WTC11 (cell line): ENCODE measurements at regions not wholly inside any gene's neighbourhood (a gene's known extent, or its start where the extent isn't known, plus 50 kb on each side); places are given as distances from the start of the nearest gene placed in this dataset.

ENCODE experiments used
- ATAC-seq: fragments of 200-7000 bp; cut with Tn5 transposase; 2 replicates; pipeline ENCODE4 v1.10.0; 2021; ENCODE audit warnings: mild to moderate bottlenecking, moderate library complexity
- CTCF ChIA-PET: fragments of 300-600 bp; sonication (Branson Sonifier 250); formaldehyde crosslinking; loops from one replicate; lab custom pipeline; 2021; ENCODE audit warnings: antibody characterized with exemption; lab: Charles Lee
- POLR2A ChIA-PET: fragments of 350-600 bp; sonication (Branson Sonifier 250); formaldehyde crosslinking; loops from one replicate; lab custom pipeline; 2021; ENCODE audit warnings: antibody characterized with exemption; lab: Charles Lee
- DNase-seq: peaks from one replicate; pipeline ENCODE4 v3.0.0; 2021; ENCODE audit warnings: low spot score
- H3K27ac Mint-ChIP-seq: 2 replicates; pipeline ENCODE4 v1.8.0; 2021; ENCODE audit warnings: mixed read lengths
- H3K27me3 Mint-ChIP-seq: 2 replicates; pipeline ENCODE4 v1.8.0; 2021; ENCODE audit warnings: low read depth, mild to moderate bottlenecking, moderate library complexity, mixed read lengths
- H3K36me3 Mint-ChIP-seq: 2 replicates; pipeline ENCODE4 v1.8.0; 2021; ENCODE audit warnings: mixed read lengths
- H3K4me1 Mint-ChIP-seq: 2 replicates; pipeline ENCODE4 v1.8.0; 2022; ENCODE audit warnings: mixed read lengths
- H3K4me3 Mint-ChIP-seq: 2 replicates; pipeline ENCODE4 v1.8.0; 2021; ENCODE audit warnings: mild to moderate bottlenecking, moderate library complexity, mixed read lengths
- H3K9me3 Mint-ChIP-seq: 2 replicates; pipeline ENCODE4 v1.8.0; 2021; ENCODE audit warnings: mixed read lengths
- E2F5 ChIP-seq: sonication (generic); formaldehyde crosslinking; IDR thresholded peaks from 2 replicates; pipeline ENCODE4 v1.8.1; 2022; ENCODE audit warnings: mild to moderate bottlenecking, moderate library complexity, missing genetic modification reagents
- ETV6 ChIP-seq: sonication (generic); formaldehyde crosslinking; IDR thresholded peaks from 2 replicates; pipeline ENCODE4 v1.8.1; 2022; ENCODE audit warnings: mild to moderate bottlenecking, missing genetic modification reagents
- FOXP1 ChIP-seq: sonication (generic); formaldehyde crosslinking; IDR thresholded peaks from 2 replicates; pipeline ENCODE4 v1.8.0; 2022; ENCODE audit warnings: missing genetic modification reagents, mild to moderate bottlenecking, moderate library complexity, borderline replicate concordance
- GABPB1 ChIP-seq: sonication (generic); formaldehyde crosslinking; IDR thresholded peaks from 2 replicates; pipeline ENCODE4 v1.8.1; 2023; ENCODE audit warnings: mild to moderate bottlenecking, missing genetic modification reagents
- JUN ChIP-seq: sonication (generic); formaldehyde crosslinking; IDR thresholded peaks from 2 replicates; pipeline ENCODE4 v1.8.0; 2023; ENCODE audit warnings: mild to moderate bottlenecking, missing genetic modification reagents
- PREB ChIP-seq: sonication (generic); formaldehyde crosslinking; IDR thresholded peaks from 2 replicates; pipeline ENCODE4 v1.8.1; 2022; ENCODE audit warnings: mild to moderate bottlenecking, missing genetic modification reagents, moderate library complexity, borderline replicate concordance
- SMAD3 ChIP-seq: sonication (generic); formaldehyde crosslinking; IDR thresholded peaks from 2 replicates; pipeline ENCODE4 v1.8.0; 2022; ENCODE audit warnings: missing genetic modification reagents, mild to moderate bottlenecking, borderline replicate concordance
- TEAD1 ChIP-seq: sonication (generic); formaldehyde crosslinking; IDR thresholded peaks from 2 replicates; pipeline ENCODE4 v1.8.0; 2022; ENCODE audit warnings: mild to moderate bottlenecking, missing genetic modification reagents
- USF2 ChIP-seq: sonication (generic); formaldehyde crosslinking; IDR thresholded peaks from 2 replicates; pipeline ENCODE4 v1.8.1; 2023; ENCODE audit warnings: mild to moderate bottlenecking, missing genetic modification reagents, moderate library complexity
- ZBTB43 ChIP-seq: sonication (generic); formaldehyde crosslinking; IDR thresholded peaks from 2 replicates; pipeline ENCODE4 v1.8.1; 2023; ENCODE audit warnings: mild to moderate bottlenecking, missing genetic modification reagents
- ZNF263 ChIP-seq: sonication (generic); formaldehyde crosslinking; IDR thresholded peaks from 2 replicates; pipeline ENCODE4 v1.8.1; 2022; ENCODE audit warnings: low read depth, mild to moderate bottlenecking, moderate library complexity, missing genetic modification reagents
- ZNF532 ChIP-seq: fragments of 250-450 bp; sonication (Bioruptor Pico); IDR thresholded peaks from 2 replicates; pipeline ENCODE4 v1.9.0; 2021; ENCODE audit warnings: mild to moderate bottlenecking, borderline replicate concordance
- ZSCAN18 ChIP-seq: fragments of 250-450 bp; sonication (Bioruptor Pico); IDR thresholded peaks from 2 replicates; pipeline ENCODE4 v2.1.2; 2022; ENCODE audit warnings: mild to moderate bottlenecking, moderate library complexity
- TF ChIP-seq, protein P1 (sequence below): sonication (generic); formaldehyde crosslinking; IDR thresholded peaks from 2 replicates; pipeline ENCODE4 v1.8.1; 2023; ENCODE audit warnings: mild to moderate bottlenecking, moderate library complexity, missing genetic modification reagents
- TF ChIP-seq, protein P2 (sequence below): sonication (generic); formaldehyde crosslinking; IDR thresholded peaks from 2 replicates; pipeline ENCODE4 v1.8.0; 2023; ENCODE audit warnings: missing genetic modification reagents, mild to moderate bottlenecking, borderline replicate concordance
- TF ChIP-seq, protein P3 (sequence below): sonication (generic); formaldehyde crosslinking; IDR thresholded peaks from 2 replicates; pipeline ENCODE4 v1.8.0; 2023; ENCODE audit warnings: missing genetic modification reagents

DNA sequence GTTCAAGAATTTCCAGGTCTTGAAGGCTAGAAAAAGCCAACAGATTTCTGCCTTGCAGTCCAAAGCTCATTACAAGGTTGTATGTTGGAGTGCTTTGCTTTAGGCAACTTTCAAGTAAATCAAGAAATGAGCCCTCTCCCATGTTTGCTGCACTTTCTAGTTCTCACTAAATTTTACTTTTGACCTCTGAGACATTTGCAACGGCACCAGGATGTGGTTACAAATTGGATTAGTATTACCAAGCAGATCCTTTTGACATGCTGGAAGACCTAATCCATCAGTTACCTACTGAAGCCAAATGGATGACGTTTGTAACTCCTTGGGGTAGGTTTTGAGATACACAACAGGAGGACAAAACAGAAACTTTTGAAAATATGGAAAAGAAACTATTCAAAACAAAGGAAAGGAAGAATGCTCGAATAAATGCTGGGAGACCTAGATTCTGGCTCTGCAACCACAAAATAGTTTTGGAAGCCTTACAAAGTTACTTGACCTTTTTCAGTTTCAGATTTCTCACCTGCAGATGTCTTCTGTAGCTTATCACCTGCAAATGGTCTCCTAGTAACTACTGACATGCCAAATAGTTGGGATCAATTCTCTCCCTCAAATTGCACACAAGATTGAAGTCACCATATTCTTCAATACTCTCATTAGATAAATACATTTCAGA is 251.7 kb upstream of the ADGRL2 start:
- Mint-ChIP-seq H3K4me1 (peaks cover 88% of the 10 kb centered on the region), H3K27ac (peak overlapping the region; percentile 74), H3K36me3 (no peaks in the 10 kb centered on the region), H3K9me3 (no peaks in the 10 kb centered on the region), H3K4me3 (no peak overlapping the region), H3K27me3 (no peaks in the 10 kb centered on the region)
- ChIA-PET CTCF (interaction anchor here (0.5 to 1.5 kb wide), 14 partner anchors 10 to 295 kb away, joined by 3 to 7 read pairs (median 3); partner anchors contain the start of gene ADGRL2), POLR2A (no interaction called here)
- ATAC-seq: no peak
- no peak for TF ChIP-seq SMAD3 (CRISPR knock-in tag)
- TF ChIP-seq ZNF532 (CRISPR knock-in tag): no peak
- no peak for TF ChIP-seq E2F5 (CRISPR knock-in tag)
- DNase-seq: no peak

DNA sequence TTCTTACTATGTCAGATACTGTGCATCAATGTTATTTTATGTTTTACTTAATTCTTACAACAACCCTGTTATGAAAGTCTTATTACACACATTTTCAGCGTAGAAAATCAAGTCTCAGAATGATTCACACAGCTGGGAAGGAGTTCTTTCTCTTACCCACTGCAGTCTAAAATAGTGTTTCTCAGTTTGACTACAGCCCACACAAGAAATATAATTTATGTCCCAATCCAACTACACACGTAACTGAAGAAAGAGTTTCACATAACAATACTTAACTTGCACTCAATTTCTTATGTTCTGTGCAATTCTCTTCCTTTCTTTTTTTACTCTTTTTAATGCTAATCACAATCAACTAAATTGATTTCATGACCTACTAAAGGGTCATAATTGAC is 252.8 kb upstream of the ADGRL2 start:
- Mint-ChIP-seq H3K4me3 (peak overlapping the region; percentile 19), H3K27me3 (no peaks in the 10 kb centered on the region), H3K4me1 (peaks cover 88% of the 10 kb centered on the region), H3K9me3 (no peaks in the 10 kb centered on the region), H3K36me3 (no peaks in the 10 kb centered on the region), H3K27ac (peak overlapping the region; percentile 98)
- no peak for ATAC-seq
- ChIA-PET CTCF (interaction anchor here (0.8 to 1.7 kb wide), 2 partner anchors 11 to 242 kb away, joined by 3 to 4 read pairs; no protein-coding TSS in a partner anchor), POLR2A (no interaction called here)
- DNase-seq: no peak
- no peak for TF ChIP-seq JUN
- no peak for TF ChIP-seq FOXP1 (CRISPR knock-in tag)
- TF ChIP-seq PREB (CRISPR knock-in tag): no peak
- TF ChIP-seq ZNF263 (CRISPR knock-in tag): no peak
- TF ChIP-seq ZSCAN18: no peak
- TF ChIP-seq ZBTB43 (CRISPR knock-in tag): no peak
- no peak for TF ChIP-seq GABPB1
- TF ChIP-seq ETV6 (CRISPR knock-in tag): no peak
- TF ChIP-seq USF2: no peak
- TF ChIP-seq, protein P1, sequence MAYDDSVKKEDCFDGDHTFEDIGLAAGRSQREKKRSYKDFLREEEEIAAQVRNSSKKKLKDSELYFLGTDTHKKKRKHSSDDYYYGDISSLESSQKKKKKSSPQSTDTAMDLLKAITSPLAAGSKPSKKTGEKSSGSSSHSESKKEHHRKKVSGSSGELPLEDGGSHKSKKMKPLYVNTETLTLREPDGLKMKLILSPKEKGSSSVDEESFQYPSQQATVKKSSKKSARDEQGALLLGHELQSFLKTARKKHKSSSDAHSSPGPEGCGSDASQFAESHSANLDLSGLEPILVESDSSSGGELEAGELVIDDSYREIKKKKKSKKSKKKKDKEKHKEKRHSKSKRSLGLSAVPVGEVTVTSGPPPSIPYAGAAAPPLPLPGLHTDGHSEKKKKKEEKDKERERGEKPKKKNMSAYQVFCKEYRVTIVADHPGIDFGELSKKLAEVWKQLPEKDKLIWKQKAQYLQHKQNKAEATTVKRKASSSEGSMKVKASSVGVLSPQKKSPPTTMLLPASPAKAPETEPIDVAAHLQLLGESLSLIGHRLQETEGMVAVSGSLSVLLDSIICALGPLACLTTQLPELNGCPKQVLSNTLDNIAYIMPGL: no peak
- TF ChIP-seq, protein P2, sequence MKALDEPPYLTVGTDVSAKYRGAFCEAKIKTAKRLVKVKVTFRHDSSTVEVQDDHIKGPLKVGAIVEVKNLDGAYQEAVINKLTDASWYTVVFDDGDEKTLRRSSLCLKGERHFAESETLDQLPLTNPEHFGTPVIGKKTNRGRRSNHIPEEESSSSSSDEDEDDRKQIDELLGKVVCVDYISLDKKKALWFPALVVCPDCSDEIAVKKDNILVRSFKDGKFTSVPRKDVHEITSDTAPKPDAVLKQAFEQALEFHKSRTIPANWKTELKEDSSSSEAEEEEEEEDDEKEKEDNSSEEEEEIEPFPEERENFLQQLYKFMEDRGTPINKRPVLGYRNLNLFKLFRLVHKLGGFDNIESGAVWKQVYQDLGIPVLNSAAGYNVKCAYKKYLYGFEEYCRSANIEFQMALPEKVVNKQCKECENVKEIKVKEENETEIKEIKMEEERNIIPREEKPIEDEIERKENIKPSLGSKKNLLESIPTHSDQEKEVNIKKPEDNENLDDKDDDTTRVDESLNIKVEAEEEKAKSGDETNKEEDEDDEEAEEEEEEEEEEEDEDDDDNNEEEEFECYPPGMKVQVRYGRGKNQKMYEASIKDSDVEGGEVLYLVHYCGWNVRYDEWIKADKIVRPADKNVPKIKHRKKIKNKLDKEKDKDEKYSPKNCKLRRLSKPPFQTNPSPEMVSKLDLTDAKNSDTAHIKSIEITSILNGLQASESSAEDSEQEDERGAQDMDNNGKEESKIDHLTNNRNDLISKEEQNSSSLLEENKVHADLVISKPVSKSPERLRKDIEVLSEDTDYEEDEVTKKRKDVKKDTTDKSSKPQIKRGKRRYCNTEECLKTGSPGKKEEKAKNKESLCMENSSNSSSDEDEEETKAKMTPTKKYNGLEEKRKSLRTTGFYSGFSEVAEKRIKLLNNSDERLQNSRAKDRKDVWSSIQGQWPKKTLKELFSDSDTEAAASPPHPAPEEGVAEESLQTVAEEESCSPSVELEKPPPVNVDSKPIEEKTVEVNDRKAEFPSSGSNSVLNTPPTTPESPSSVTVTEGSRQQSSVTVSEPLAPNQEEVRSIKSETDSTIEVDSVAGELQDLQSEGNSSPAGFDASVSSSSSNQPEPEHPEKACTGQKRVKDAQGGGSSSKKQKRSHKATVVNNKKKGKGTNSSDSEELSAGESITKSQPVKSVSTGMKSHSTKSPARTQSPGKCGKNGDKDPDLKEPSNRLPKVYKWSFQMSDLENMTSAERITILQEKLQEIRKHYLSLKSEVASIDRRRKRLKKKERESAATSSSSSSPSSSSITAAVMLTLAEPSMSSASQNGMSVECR (CRISPR knock-in tag): no peak
- TF ChIP-seq TEAD1 (CRISPR knock-in tag): no peak
- TF ChIP-seq, protein P3, sequence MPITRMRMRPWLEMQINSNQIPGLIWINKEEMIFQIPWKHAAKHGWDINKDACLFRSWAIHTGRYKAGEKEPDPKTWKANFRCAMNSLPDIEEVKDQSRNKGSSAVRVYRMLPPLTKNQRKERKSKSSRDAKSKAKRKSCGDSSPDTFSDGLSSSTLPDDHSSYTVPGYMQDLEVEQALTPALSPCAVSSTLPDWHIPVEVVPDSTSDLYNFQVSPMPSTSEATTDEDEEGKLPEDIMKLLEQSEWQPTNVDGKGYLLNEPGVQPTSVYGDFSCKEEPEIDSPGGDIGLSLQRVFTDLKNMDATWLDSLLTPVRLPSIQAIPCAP (CRISPR knock-in tag): no peak
